H1 (cell line): ENCODE measurements at regions not wholly inside any gene's neighbourhood (a gene's known extent, or its start where the extent isn't known, plus 50 kb on each side); places are given as distances from the start of the nearest gene placed in this dataset.

Experiments
- CTCF ChIA-PET: fragments of 300-600 bp; sonication (Branson Sonifier 250); formaldehyde crosslinking; loops from one replicate; lab custom pipeline; 2021; ENCODE audit not compliant: partially characterized antibody; lab: Charles Lee
- POLR2A ChIA-PET: fragments of 300-600 bp; sonication (Branson Sonifier 250); formaldehyde crosslinking; loops from one replicate; lab custom pipeline; 2021; ENCODE audit warnings: inconsistent platforms; ENCODE audit not compliant: partially characterized antibody; lab: Charles Lee
- DNase-seq, 2 experiments: peaks; one replicate each; pipeline versions ENCODE4 v3.0.0 to v3.0.0-alpha.2; 2010 to 2022; ENCODE audit warnings: low spot score in 2 of 2, low read depth in 1 of 2, mixed read lengths in 1 of 2
- FAIRE-seq: peaks from 2 replicates; lab custom pipeline; 2011; peaks lifted over from hg19 to GRCh38; lab: Jason Lieb, UNC
- H2AFZ ChIP-seq: 2 replicates; pipeline ENCODE4 v1.8.1; 2012; ENCODE audit warnings: low read length, inconsistent platforms
- H2AK5ac ChIP-seq: 2 replicates; pipeline ENCODE4 v1.6.1; 2013; ENCODE audit warnings: low read depth, low read length
- H2BK120ac ChIP-seq: replicated peaks from 2 replicates; pipeline ENCODE3; 2013; ENCODE audit warnings: low read depth, low read length, inconsistent platforms
- H2BK12ac ChIP-seq: 2 replicates; pipeline ENCODE4 v1.6.1; 2013; ENCODE audit warnings: low read depth, low read length
- H2BK15ac ChIP-seq: 2 replicates; pipeline ENCODE4 v1.6.1; 2013; ENCODE audit warnings: low read length
- H2BK20ac ChIP-seq: 2 replicates; pipeline ENCODE4 v1.6.1; 2013; ENCODE audit warnings: low read length
- H2BK5ac ChIP-seq: 2 replicates; pipeline ENCODE4 v1.6.1; 2013; ENCODE audit warnings: low read depth, low read length
- H3K14ac ChIP-seq: 2 replicates; pipeline ENCODE4 v1.6.1; 2013; ENCODE audit warnings: inconsistent platforms; ENCODE audit not compliant: insufficient read length
- H3K18ac ChIP-seq: 2 replicates; pipeline ENCODE4 v1.6.1; 2013; ENCODE audit warnings: low read length; ENCODE audit errors: extremely low read depth
- H3K23ac ChIP-seq: 2 replicates; pipeline ENCODE4 v1.6.1; 2013; ENCODE audit warnings: inconsistent platforms; ENCODE audit not compliant: insufficient read length
- H3K23me2 ChIP-seq: 2 replicates; pipeline ENCODE4 v1.6.1; 2013; ENCODE audit warnings: low read depth, low read length
- H3K27ac ChIP-seq: 2 replicates; pipeline ENCODE4 v1.6.1; 2011; ENCODE audit warnings: low read depth, low read length, inconsistent platforms
- H3K27me3 ChIP-seq, 4 experiments: replicated peaks in 1 of 4; 1 replicate in 1 of 4; 2 replicates in 3 of 4; pipeline versions ENCODE4 v1.6.1 to v1.8.1; 2011 to 2013; ENCODE audit warnings: low read length in 3 of 4, mild to moderate bottlenecking in 3 of 4, inconsistent platforms in 2 of 4, mixed read lengths in 2 of 4, moderate library complexity in 1 of 4; ENCODE audit not compliant: control insufficient read depth in 3 of 4, insufficient read depth in 3 of 4; ENCODE audit errors: extremely low read depth in 1 of 4
- H3K36me3 ChIP-seq, 4 experiments: 2 replicates each; pipeline versions ENCODE4 v1.6.1 to v1.8.1; 2011 to 2013; ENCODE audit warnings: mild to moderate bottlenecking in 4 of 4, low read length in 3 of 4, moderate library complexity in 2 of 4, control low read depth in 1 of 4, inconsistent platforms in 1 of 4; ENCODE audit not compliant: insufficient read depth in 4 of 4, control insufficient read depth in 2 of 4
- H3K4ac ChIP-seq: replicated peaks from 2 replicates; pipeline ENCODE3; 2013; ENCODE audit warnings: low read length, low read depth, mixed read lengths, inconsistent platforms; ENCODE audit not compliant: insufficient read length
- H3K4me1 ChIP-seq, 4 experiments: replicated peaks in 1 of 4; 1 replicate in 1 of 4; 2 replicates in 3 of 4; pipeline versions ENCODE4 v1.6.1 to v1.8.1; 2011 to 2013; ENCODE audit warnings: low read length in 3 of 4, inconsistent platforms in 2 of 4, mixed read lengths in 1 of 4; ENCODE audit not compliant: insufficient read depth in 4 of 4, control insufficient read depth in 3 of 4
- H3K4me2 ChIP-seq, 2 experiments: 2 replicates each; pipeline versions ENCODE4 v1.6.1 to v1.8.1; 2011 to 2013; ENCODE audit warnings: low read depth in 2 of 2, low read length in 2 of 2, control low read depth in 1 of 2, inconsistent platforms in 1 of 2, mild to moderate bottlenecking in 1 of 2; ENCODE audit not compliant: insufficient read depth in 1 of 2
- H3K4me3 ChIP-seq, 4 experiments: fragments of 200-600, 300-600 bp in 1 of 4; sonication (generic), shearing (Covaris generic), sonication (Bioruptor Twin) in 1 of 4; 2 replicates each; pipeline versions ENCODE4 v1.5.1 to v1.8.1; 2011 to 2016; ENCODE audit warnings: low read length in 4 of 4, low read depth in 3 of 4, control low read depth in 2 of 4, inconsistent platforms in 2 of 4, mild to moderate bottlenecking in 2 of 4, mixed read lengths in 1 of 4, moderate library complexity in 1 of 4; ENCODE audit not compliant: insufficient read depth in 2 of 4; ENCODE audit errors: extremely low read depth in 1 of 4
- H3K56ac ChIP-seq: replicated peaks from 2 replicates; pipeline ENCODE3; 2013; ENCODE audit warnings: low read depth, mild to moderate bottlenecking, mixed read lengths, low read length, inconsistent platforms; ENCODE audit not compliant: insufficient read length
- H3K79me1 ChIP-seq: 2 replicates; pipeline ENCODE4 v1.6.1; 2013; ENCODE audit warnings: low read depth, low read length, control low read depth
- H3K79me2 ChIP-seq, 2 experiments: 2 replicates each; pipeline versions ENCODE4 v1.6.1 to v1.8.1; 2012 to 2013; ENCODE audit warnings: low read length in 2 of 2, mild to moderate bottlenecking in 2 of 2, inconsistent platforms in 1 of 2; ENCODE audit not compliant: insufficient read depth in 2 of 2, control insufficient read depth in 1 of 2
- H3K9ac ChIP-seq, 4 experiments: replicated peaks in 1 of 4; 1 replicate in 1 of 4; 2 replicates in 3 of 4; pipeline versions ENCODE4 v1.6.1 to v1.8.1; 2011 to 2013; ENCODE audit warnings: low read depth in 3 of 4, low read length in 3 of 4, control low read depth in 2 of 4, mild to moderate bottlenecking in 2 of 4, moderate library complexity in 2 of 4, inconsistent platforms in 1 of 4; ENCODE audit errors: extremely low read depth in 1 of 4
- H3K9me3 ChIP-seq, 2 experiments: 2 replicates each; pipeline versions ENCODE4 v1.6.1 to v1.8.1; 2012 to 2013; ENCODE audit warnings: mild to moderate bottlenecking in 2 of 2, moderate library complexity in 2 of 2, control low read depth in 1 of 2, inconsistent platforms in 1 of 2, low read depth in 1 of 2, low read length in 1 of 2, mixed read lengths in 1 of 2; ENCODE audit not compliant: insufficient read depth in 2 of 2
- H4K20me1 ChIP-seq, 2 experiments: replicated peaks in 1 of 2; 2 replicates each; pipeline versions ENCODE3 to v1.8.1; 2011 to 2013; ENCODE audit warnings: inconsistent platforms in 2 of 2, low read length in 2 of 2, mild to moderate bottlenecking in 1 of 2; ENCODE audit not compliant: insufficient read depth in 2 of 2, control insufficient read depth in 1 of 2
- H4K5ac ChIP-seq: 2 replicates; pipeline ENCODE4 v1.6.1; 2013; ENCODE audit warnings: low read length, low read depth, mixed read lengths, inconsistent platforms; ENCODE audit not compliant: insufficient read length
- H4K8ac ChIP-seq: 2 replicates; pipeline ENCODE4 v1.8.0; 2013; ENCODE audit warnings: mild to moderate bottlenecking, moderate library complexity, low read length, inconsistent platforms; ENCODE audit not compliant: insufficient read depth; ENCODE audit errors: extremely low read depth
- H4K91ac ChIP-seq: replicated peaks from 2 replicates; pipeline ENCODE3; 2013; ENCODE audit warnings: low read length, mixed read lengths, inconsistent platforms; ENCODE audit not compliant: insufficient read length
- GABPA ChIP-seq: IDR thresholded peaks from 2 replicates; pipeline ENCODE4 v1.6.1; 2011; ENCODE audit warnings: mild to moderate bottlenecking, low read length, moderate library complexity, borderline replicate concordance; ENCODE audit not compliant: insufficient read depth
- WGBS, 2 experiments: shearing (Covaris generic) in 1 of 2; methylation state at CpG; one replicate each; pipeline versions ENCODE4 v1.1.6 to v1.1.7; 2013 to 2015; ENCODE audit warnings: low lambda C conversion rate in 2 of 2, mixed read lengths in 2 of 2, inconsistent platforms in 1 of 2, low coverage in 1 of 2, missing lambda C conversion rate in 1 of 2; ENCODE audit not compliant: insufficient replicate concordance in 2 of 2, insufficient coverage in 1 of 2, insufficient read length in 1 of 2; ENCODE audit errors: extremely low coverage in 1 of 2, missing lambda C conversion rate in 1 of 2; 5-methylcytosine and 5-hydroxymethylcytosine counted together

GRCh38 chr7:35905555-35905954 is 104.7 kb downstream of the SEPTIN7 start:
- Histone ChIP-seq H3K9ac (no peak overlapping the region), H4K20me1 (no peaks in the 10 kb centered on the region), H3K36me3 (peaks cover 2 to 9% (median 3%) of the 10 kb centered on the region in 4 experiments; a peak in 5 of 8 replicates), H3K56ac (no peak overlapping the region), H3K27me3 (no peaks in the 10 kb centered on the region), H2BK12ac (no peak overlapping the region), H2BK20ac (no peak overlapping the region), H3K23ac (no peak overlapping the region)
- POLR2A ChIA-PET: no interaction called here
- no peak for TF ChIP-seq GABPA
- TF ChIP-seq, all 59 proteins: peak for 0
- FAIRE-seq (no peak), DNase-seq (no peak)
- H4K91ac ChIP-seq: no peak overlapping the region
- no peaks in the 10 kb centered on the region for H3K9me3 ChIP-seq
- H3K18ac ChIP-seq: no peak overlapping the region
- no peak overlapping the region for H2BK15ac ChIP-seq
- no peaks in the 10 kb centered on the region for H3K79me1 ChIP-seq
- no peak overlapping the region for H2AFZ ChIP-seq
- no peak overlapping the region for H2AK5ac ChIP-seq
- H3K79me2 ChIP-seq: no peaks in the 10 kb centered on the region
- no peak overlapping the region for H3K27ac ChIP-seq
- no peak overlapping the region for H2BK5ac ChIP-seq
- H3K4me2 ChIP-seq: no peak overlapping the region
- H3K23me2 ChIP-seq: no peaks in the 10 kb centered on the region
- H2BK120ac ChIP-seq: no peak overlapping the region
- no peak overlapping the region for H4K8ac ChIP-seq
- CTCF ChIA-PET: no interaction called here
- no peak overlapping the region for H3K14ac ChIP-seq
- H3K4ac ChIP-seq: no peak overlapping the region
- 93% methylated on average over 5 of the region's 5 CpGs; no CpG with 5 or more reads in 1 of the 2 experiments for WGBS, 2 experiments
- H3K4me3 ChIP-seq: no peak overlapping the region
- peaks cover 2 to 14% (median 8%) of the 10 kb centered on the region in 4 experiments; a peak in 6 of 7 replicates for H3K4me1 ChIP-seq
- no peak overlapping the region for H4K5ac ChIP-seq
